Activated CD8-positive, alpha-beta memory T cell treated with anti-CD3 and anti-CD28 coated beads, Interleukin-2, amount 50 U/mL, for 4 hours (primary cell): ENCODE measurements at regions not wholly inside any gene's neighbourhood (a gene's known extent, or its start where the extent isn't known, plus 50 kb on each side); places are given as distances from the start of the nearest gene placed in this dataset.

ENCODE experiments used
- DNase-seq: peaks from one replicate; pipeline ENCODE4 v3.0.0-alpha.2; 2020

GRCh38 chr10:3420527-3421469 lies 248.2 kb upstream of the PITRM1 start:
- no peak for DNase-seq

DNA sequence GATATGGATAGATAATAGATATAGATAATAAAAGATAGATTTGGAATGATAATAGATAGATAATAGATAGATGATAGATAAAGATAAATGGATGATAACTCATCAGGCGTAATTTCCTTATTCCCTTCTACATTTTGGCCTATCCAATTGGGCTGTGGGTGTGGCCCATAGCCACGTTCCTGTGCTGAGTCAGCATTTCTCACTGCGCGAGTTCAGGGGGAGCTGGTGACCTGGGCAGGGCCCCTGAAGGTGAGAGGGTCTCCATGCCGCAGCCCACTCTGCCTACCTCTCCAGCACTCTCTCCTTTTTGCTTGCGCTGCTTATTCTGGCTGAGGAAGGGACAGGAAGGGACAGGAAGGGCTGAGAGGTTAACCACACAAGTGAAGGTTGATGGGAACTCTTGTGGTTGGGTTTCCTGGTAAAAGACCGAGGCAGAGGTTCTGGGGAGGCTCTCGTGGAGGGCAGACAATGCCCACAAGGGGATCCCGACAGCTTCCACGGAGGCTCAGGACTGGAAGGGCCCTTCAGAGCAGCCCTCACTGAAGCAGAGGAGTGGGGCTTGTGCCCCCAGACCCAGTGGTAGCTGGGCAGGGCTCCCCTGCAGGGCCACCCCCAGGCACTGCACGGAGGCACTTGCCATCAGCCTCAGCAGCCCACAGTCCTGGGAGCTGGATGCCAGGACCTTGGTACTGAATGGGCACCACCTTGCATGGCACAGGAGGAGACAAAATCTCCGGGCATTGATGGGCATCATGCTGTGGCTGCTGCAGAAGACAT lies 247.3 kb upstream of the PITRM1 start:
- no peak for DNase-seq

GRCh38 chr10:3418926-3419325 lies 246.3 kb upstream of the PITRM1 start:
- no peak for DNase-seq

DNA sequence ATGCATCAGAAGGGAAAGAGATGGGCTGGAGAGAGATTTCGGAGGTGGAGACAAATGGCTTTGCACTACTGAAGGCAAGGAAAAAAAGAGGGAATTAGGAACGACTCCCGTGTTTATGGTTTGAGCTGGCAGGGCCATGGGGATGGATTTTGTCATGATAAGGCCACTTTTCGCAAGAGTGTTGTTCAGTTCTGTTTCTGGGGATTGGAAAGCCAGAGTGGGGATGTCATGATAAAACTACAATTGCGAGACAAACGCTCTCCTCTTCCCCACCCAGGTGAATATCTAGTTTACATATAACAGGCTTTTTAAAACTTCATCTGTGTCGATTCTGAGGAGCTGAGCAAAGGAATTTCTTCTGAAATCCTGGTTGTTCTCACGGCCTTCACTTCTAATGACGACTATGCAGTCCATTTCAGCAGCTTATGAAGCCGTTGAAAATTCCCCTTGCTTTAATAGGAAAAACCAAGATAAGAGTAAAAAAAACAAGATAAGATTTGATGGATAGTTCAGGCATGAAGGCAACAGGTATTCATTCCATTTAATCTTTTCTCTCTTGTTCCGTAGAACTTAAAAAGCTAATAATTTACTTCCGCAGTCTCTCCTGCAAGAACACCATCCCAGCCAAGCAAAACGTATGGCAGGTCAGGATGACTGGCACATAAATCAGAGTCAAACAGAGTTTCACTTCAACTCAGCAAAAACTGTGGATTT lies 245.6 kb upstream of the PITRM1 start:
- DNase-seq = no peak

GRCh38 chr10:3417096-3417495 lies 244.5 kb upstream of the PITRM1 start:
- DNase-seq = no peak

- no peak for DNase-seq
Measured at GRCh38 chr10:3415878-3416605, 243.5 kb upstream of the PITRM1 start.

- no peak for DNase-seq
Measured at GRCh38 chr10:3415038-3415736, 242.6 kb upstream of the PITRM1 start.

GRCh38 chr10:3414667-3415023 lies 242.1 kb upstream of the PITRM1 start:
- no peak for DNase-seq

GRCh38 chr10:3413937-3414666 lies 241.5 kb upstream of the PITRM1 start:
- no peak for DNase-seq

GRCh38 chr10:3412646-3413045 lies 240.1 kb upstream of the PITRM1 start:
- DNase-seq = no peak

- DNase-seq = no peak
Measured at GRCh38 chr10:3412071-3412582, 239.5 kb upstream of the PITRM1 start.

DNA sequence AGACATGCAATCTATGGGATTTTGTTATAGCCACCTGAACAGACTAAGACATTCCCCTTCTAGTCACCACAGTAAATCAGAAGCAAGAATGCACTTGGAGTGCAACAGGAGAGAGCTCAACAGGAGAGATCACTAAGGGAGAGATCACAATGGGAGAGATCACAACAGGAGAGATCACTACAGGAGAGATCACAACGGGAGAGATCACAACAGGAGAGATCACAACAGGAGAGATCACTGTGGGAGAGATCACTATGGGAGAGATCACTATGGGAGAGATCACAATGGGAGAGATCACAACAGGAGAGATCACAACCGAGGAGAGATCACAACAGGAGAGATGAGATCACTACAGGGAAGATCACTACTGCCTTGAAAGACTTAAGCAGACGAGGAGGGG lies 238.5 kb upstream of the PITRM1 start:
- no peak for DNase-seq

GRCh38 chr10:3409928-3410327 lies 237.3 kb upstream of the PITRM1 start:
- DNase-seq = no peak

- DNase-seq = no peak
Measured at GRCh38 chr10:3408603-3409365, 236.2 kb upstream of the PITRM1 start.

- no peak for DNase-seq
Measured at GRCh38 chr10:3407208-3407607, 234.6 kb upstream of the PITRM1 start.

GRCh38 chr10:3406556-3406955 lies 234.0 kb upstream of the PITRM1 start:
- no peak for DNase-seq

DNA sequence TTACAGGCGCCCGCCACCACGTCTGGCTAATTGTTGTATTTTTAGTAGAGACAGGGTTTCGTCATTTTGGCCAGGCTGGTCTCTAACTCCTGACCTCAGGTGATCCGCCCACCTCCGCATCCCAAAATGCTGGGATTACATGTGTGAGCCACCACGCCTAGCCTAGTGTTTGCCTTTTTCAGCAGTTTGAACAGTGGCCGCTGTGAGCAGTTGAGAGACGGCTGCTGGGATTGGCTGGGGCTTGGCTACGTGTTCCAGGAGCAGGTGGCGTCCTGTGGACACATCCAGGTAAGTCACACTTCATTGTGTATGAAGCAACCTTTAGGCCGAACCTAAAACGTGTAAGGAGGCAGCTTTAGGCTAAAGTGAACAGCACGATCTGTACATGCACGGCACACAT lies 231.8 kb upstream of the PITRM1 start:
- DNase-seq = no peak

DNA sequence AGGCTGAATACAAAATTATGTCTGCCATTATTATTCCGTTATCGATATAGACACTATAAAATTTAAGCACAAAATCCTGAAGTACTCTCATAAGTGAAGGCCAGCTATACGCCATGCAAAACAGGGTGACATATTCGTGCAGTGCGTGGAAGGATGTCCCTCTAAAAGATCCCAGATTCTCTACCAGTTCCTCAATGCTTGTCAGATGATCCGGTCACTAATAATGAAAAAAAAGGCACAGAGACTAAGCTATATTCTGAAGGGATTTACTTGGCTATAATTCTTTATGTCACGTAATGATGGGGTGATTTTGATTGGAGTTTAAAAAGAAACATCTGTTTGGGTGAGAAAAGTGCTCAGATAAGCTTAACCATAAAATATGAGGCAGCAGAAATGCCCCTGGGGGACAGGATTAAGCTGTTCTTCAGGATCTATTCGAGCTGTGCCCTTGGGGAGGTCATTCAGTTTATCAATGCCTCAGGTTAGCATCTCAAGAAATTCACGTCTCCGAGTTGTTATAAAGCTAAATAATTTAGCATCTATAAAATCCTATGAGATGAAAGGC lies 229.7 kb upstream of the PITRM1 start:
- DNase-seq = no peak

DNA sequence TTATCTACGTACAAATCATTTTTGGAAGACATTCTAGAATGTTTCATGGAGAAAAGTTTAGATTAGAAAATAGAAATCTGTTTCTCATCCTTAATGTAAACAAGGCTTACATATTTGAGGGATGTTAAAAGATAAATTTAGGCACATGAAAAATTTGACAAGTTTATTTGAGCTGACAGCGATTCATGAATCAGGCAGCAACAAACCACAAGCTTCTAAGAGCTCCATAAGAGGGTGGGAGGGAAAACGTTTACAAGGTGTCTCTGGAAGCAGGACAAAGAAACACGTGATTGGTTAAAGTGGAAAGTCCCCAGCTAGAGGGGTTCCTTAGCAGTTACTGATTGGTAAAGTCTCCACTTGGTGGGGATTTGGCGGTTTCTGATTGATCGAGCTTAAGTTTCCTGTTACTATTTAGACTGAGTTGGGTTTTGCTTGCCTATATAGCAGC lies 228.9 kb upstream of the PITRM1 start:
- DNase-seq = no peak

DNA sequence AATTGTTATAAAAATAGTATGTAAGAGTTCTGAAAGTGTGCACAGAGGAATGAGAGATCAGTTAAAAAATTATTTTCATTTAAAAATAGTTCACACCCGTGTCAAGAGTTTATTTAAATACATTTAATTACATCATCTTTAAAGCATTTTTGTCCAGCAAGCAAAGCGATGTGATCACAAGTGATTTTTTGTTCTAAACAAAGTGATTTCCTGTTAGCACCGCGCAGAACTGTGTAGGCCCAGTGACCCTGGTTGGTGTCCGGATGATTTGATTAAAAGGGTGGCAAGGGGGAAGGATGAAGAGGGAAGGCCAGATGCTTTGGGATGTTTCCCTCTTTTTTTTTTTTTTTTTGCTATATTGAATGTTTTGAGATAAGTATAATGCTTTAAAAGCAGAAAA lies 227.8 kb upstream of the PITRM1 start:
- DNase-seq = no peak
